MM.1S (cell line): ENCODE measurements at regions not wholly inside any gene's neighbourhood (a gene's known extent, or its start where the extent isn't known, plus 50 kb on each side); places are given as distances from the start of the nearest gene placed in this dataset.

ENCODE experiments used
- DNase-seq: peaks from one replicate; pipeline ENCODE4 v3.0.0-alpha.2; 2015
- H2AFZ ChIP-seq: fragments of 300-600 bp; sonication (generic); 2 replicates; pipeline ENCODE4 v1.6.0; 2016; ENCODE audit warnings: antibody characterized with exemption, low read length
- H3F3A ChIP-seq: fragments of 300-600 bp; sonication (generic); 2 replicates; pipeline ENCODE4 v1.6.1; 2016; ENCODE audit warnings: mild to moderate bottlenecking, antibody characterized with exemption, low read length, moderate library complexity, mixed read lengths; ENCODE audit not compliant: insufficient read depth
- H3K27ac ChIP-seq: fragments of 300-600 bp; sonication (generic); 2 replicates; pipeline ENCODE4 v1.5.1; 2016; ENCODE audit warnings: mild to moderate bottlenecking, low read length
- H3K27me3 ChIP-seq: fragments of 300-600 bp; sonication (generic); replicated peaks from 2 replicates; pipeline ENCODE4 v1.6.0; 2016; ENCODE audit warnings: low read length; ENCODE audit not compliant: insufficient read depth
- H3K36me3 ChIP-seq: fragments of 300-600 bp; sonication (generic); replicated peaks from 2 replicates; pipeline ENCODE4 v1.6.1; 2016; ENCODE audit warnings: mild to moderate bottlenecking, low read length, mixed read lengths; ENCODE audit not compliant: insufficient read depth
- H3K4me1 ChIP-seq: fragments of 300-600 bp; sonication (generic); 2 replicates; pipeline ENCODE4 v1.6.1; 2016; ENCODE audit warnings: low read length, mixed read lengths
- H3K4me2 ChIP-seq: fragments of 300-600 bp; sonication (generic); 2 replicates; pipeline ENCODE4 v1.6.0; 2016; ENCODE audit warnings: low read depth, low read length
- H3K4me3 ChIP-seq: fragments of 300-600 bp; sonication (generic); 2 replicates; pipeline ENCODE4 v1.5.1; 2016; ENCODE audit warnings: low read length, mixed read lengths
- H3K79me2 ChIP-seq: fragments of 300-600 bp; sonication (generic); 2 replicates; pipeline ENCODE4 v1.6.1; 2016; ENCODE audit warnings: mixed run types, low read length, mixed read lengths
- H3K9ac ChIP-seq: fragments of 300-600 bp; sonication (generic); 2 replicates; pipeline ENCODE4 v1.6.1; 2016; ENCODE audit warnings: low read length, mixed read lengths
- H3K9me2 ChIP-seq: fragments of 300-600 bp; sonication (generic); replicated peaks from 2 replicates; pipeline ENCODE4 v1.6.1; 2016; ENCODE audit warnings: mild to moderate bottlenecking, low read length, mixed read lengths; ENCODE audit not compliant: insufficient read depth
- H3K9me3 ChIP-seq: fragments of 300-600 bp; sonication (generic); replicated peaks from 2 replicates; pipeline ENCODE4 v1.6.1; 2016; ENCODE audit warnings: mild to moderate bottlenecking, low read length, mixed read lengths; ENCODE audit not compliant: insufficient read depth
- H4K20me1 ChIP-seq: fragments of 300-600 bp; sonication (generic); 2 replicates; pipeline ENCODE4 v1.6.1; 2016; ENCODE audit warnings: mild to moderate bottlenecking, low read length, moderate library complexity, mixed read lengths; ENCODE audit not compliant: insufficient read depth
- CTCF ChIP-seq: fragments of 300-600 bp; sonication (generic); IDR thresholded peaks from 2 replicates; pipeline ENCODE4 v1.5.1; 2016; ENCODE audit warnings: antibody characterized with exemption, low read length, mixed read lengths
- EZH2 ChIP-seq: fragments of 300-600 bp; sonication (generic); optimal IDR thresholded peaks from 2 replicates; pipeline ENCODE3; 2017; ENCODE audit warnings: low read depth, mild to moderate bottlenecking, antibody characterized with exemption, low read length, mixed read lengths
- EZH2phosphoT487 ChIP-seq: fragments of 300-600 bp; sonication (generic); IDR thresholded peaks from 2 replicates; pipeline ENCODE4 v1.6.1; 2018; ENCODE audit warnings: antibody characterized with exemption, low read length

GRCh38 chr4:8728536-8729407 is 136.2 kb downstream of the CPZ start:
- TF ChIP-seq CTCF (no peak), EZH2phosphoT487 (no peak), EZH2 (no peak)
- DNase-seq, result no peak
- no peak overlapping the region for H2AFZ ChIP-seq

GRCh38 chr4:8727546-8728510 is 135.3 kb downstream of the CPZ start:
- Histone ChIP-seq H3K27ac (no peak overlapping the region), H3K36me3 (no peaks in the 10 kb centered on the region), H3K4me3 (no peak overlapping the region), H3F3A (no peaks in the 10 kb centered on the region), H3K4me1 (0 out of 2 replicates have a peak, but pooled peaks cover 3% of the 10 kb centered on the region), H3K79me2 (no peaks in the 10 kb centered on the region), H2AFZ (peak overlapping the region; percentile 46; the same call in 1 of the 2 replicates), H3K9me2 (no peaks in the 10 kb centered on the region), H3K9me3 (no peaks in the 10 kb centered on the region), H4K20me1 (no peaks in the 10 kb centered on the region), H3K4me2 (peak overlapping the region; percentile 13; the same call in 1 of the 2 replicates), H3K27me3 (peaks cover 67% of the 10 kb centered on the region), H3K9ac (no peak overlapping the region)
- peak; percentile 49 for DNase-seq
- no peak for TF ChIP-seq EZH2
- no peak for TF ChIP-seq EZH2phosphoT487
- TF ChIP-seq CTCF, result no peak

More at GRCh38 chr4:8728536-8729407, 136.2 kb downstream of the CPZ start:
- Histone ChIP-seq H3K9ac (no peak overlapping the region), H3K4me1 (0 out of 2 replicates have a peak, but pooled peaks cover 3% of the 10 kb centered on the region), H3K4me3 (no peak overlapping the region), H3K36me3 (no peaks in the 10 kb centered on the region), H3K27me3 (peaks cover 60% of the 10 kb centered on the region), H3K27ac (no peak overlapping the region), H3K9me3 (no peaks in the 10 kb centered on the region), H3K4me2 (no peak overlapping the region), H3F3A (no peaks in the 10 kb centered on the region), H3K79me2 (no peaks in the 10 kb centered on the region), H4K20me1 (no peaks in the 10 kb centered on the region), H3K9me2 (no peaks in the 10 kb centered on the region)

- no peaks in the 10 kb centered on the region for H3K9me2 ChIP-seq
- H3K27ac ChIP-seq, result no peak overlapping the region
- H3K79me2 ChIP-seq, result no peaks in the 10 kb centered on the region
- no peaks in the 10 kb centered on the region for H3K9me3 ChIP-seq
- 0 out of 2 replicates have a peak, but pooled peaks cover 3% of the 10 kb centered on the region for H3K4me1 ChIP-seq
- DNase-seq, result no peak
- no peak for TF ChIP-seq CTCF
- no peak for TF ChIP-seq EZH2
- TF ChIP-seq EZH2phosphoT487, result no peak
- H3F3A ChIP-seq, result no peaks in the 10 kb centered on the region
- peak overlapping the region; percentile 46; the same call in 1 of the 2 replicates for H2AFZ ChIP-seq
- H4K20me1 ChIP-seq, result no peaks in the 10 kb centered on the region
- H3K4me3 ChIP-seq, result no peak overlapping the region
- peak overlapping the region; percentile 13; the same call in 1 of the 2 replicates for H3K4me2 ChIP-seq
- H3K27me3 ChIP-seq, result peaks cover 74% of the 10 kb centered on the region
- H3K36me3 ChIP-seq, result no peaks in the 10 kb centered on the region
- H3K9ac ChIP-seq, result no peak overlapping the region
Measured at GRCh38 chr4:8727131-8727530, 134.6 kb downstream of the CPZ start.
